OCI-LY3 (cell line): ENCODE measurements at regions not wholly inside any gene's neighbourhood (a gene's known extent, or its start where the extent isn't known, plus 50 kb on each side); places are given as distances from the start of the nearest gene placed in this dataset.

Experiments
- EZH2phosphoT487 ChIP-seq: fragments of 200-600 bp; shearing (Covaris generic); IDR thresholded peaks from 2 replicates; pipeline ENCODE4 v1.6.1; 2018; ENCODE audit warnings: antibody characterized with exemption, mixed run types, low read depth
- TF ChIP-seq, protein P1 (sequence below): fragments of 200-600, 300-600 bp; sonication (generic); IDR thresholded peaks from 2 replicates; pipeline ENCODE4 v1.5.1; 2014; ENCODE audit warnings: antibody characterized with exemption, low read length, low read depth

DNA sequence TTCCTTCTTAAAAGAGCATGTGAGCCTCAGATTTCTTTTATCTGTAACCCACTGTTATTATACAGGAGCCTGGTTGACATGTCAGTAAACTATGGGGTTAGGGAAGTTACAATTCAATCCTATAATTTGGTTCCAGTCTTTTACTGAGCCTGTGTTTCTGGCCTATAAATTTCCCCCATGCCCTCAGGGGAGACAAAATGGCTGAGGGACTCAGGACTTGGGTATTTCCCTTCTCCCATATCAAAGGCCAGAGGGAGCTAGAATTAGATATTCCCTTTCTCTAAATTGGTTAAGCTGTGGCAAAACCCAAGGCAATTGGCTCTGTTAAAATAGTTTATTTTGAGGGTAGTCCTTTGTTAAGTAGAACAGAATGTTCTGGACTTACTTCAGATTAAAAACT lies 823.2 kb downstream of the TLE1 start:
- TF ChIP-seq, protein P1, sequence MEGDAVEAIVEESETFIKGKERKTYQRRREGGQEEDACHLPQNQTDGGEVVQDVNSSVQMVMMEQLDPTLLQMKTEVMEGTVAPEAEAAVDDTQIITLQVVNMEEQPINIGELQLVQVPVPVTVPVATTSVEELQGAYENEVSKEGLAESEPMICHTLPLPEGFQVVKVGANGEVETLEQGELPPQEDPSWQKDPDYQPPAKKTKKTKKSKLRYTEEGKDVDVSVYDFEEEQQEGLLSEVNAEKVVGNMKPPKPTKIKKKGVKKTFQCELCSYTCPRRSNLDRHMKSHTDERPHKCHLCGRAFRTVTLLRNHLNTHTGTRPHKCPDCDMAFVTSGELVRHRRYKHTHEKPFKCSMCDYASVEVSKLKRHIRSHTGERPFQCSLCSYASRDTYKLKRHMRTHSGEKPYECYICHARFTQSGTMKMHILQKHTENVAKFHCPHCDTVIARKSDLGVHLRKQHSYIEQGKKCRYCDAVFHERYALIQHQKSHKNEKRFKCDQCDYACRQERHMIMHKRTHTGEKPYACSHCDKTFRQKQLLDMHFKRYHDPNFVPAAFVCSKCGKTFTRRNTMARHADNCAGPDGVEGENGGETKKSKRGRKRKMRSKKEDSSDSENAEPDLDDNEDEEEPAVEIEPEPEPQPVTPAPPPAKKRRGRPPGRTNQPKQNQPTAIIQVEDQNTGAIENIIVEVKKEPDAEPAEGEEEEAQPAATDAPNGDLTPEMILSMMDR: no peak
- TF ChIP-seq EZH2phosphoT487: no peak
